ENCODE measurements at regions not wholly inside any gene's neighbourhood (a gene's known extent, or its start where the extent isn't known, plus 50 kb on each side); places are given as distances from the start of the nearest gene placed in this dataset.

DNA sequence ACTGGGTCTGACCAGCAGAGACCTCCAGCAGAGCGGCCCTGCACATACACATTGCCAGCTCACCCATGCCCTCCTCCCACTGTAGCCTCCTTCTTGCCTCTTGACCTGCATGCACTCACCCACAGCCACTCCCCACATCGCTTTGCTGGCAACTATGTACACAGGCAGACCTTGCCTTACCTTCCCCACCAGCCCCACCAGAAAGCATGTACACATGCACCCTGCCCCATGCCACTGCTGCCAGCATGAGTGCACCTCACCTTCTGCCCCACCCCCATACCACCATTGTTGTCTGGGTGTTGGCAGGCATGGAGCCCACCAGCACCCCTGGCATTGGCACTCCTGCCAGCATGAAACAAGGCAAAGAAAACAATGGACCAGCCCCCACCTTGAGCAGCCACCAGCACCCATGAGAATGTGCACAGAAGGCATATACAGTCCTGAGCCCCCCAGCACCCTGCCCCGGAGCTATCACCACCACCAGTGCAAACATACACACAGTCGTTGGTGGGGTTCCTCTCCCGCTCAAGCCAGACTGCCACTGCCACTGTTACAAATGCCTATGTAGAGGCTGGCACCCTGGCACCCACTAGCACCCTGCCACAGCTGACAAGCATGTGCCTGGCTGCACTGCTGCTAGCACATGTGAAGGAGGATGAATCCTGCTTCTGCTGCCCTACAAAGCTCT is 171.4 kb upstream of the NR4A3 start:
- no peak overlapping the region for H3K18ac ChIP-seq (ENCODE audit: extremely low read depth, low read length)
- H3K56ac ChIP-seq (replicated peaks; ENCODE audit: insufficient read length, low read depth, low read length), result no peak overlapping the region
- no peaks in the 10 kb centered on the region for H3K27me3 ChIP-seq (replicated peaks in 1 of 4; ENCODE audit: control insufficient read depth in 3 of 4, extremely low read depth in 1 of 4, insufficient read depth in 3 of 4, low read length in 3 of 4)
- no peak overlapping the region for H3K4ac ChIP-seq (replicated peaks; ENCODE audit: insufficient read length, low read depth, low read length)
- H4K20me1 ChIP-seq (replicated peaks in 1 of 2; ENCODE audit: control insufficient read depth in 1 of 2, insufficient read depth in 2 of 2, low read length in 2 of 2), result no peaks in the 10 kb centered on the region
- H3K9ac ChIP-seq (replicated peaks in 1 of 4; ENCODE audit: extremely low read depth in 1 of 4, low read depth in 3 of 4, low read length in 3 of 4), result no peak overlapping the region
- H3K79me2 ChIP-seq (ENCODE audit: control insufficient read depth in 1 of 2, insufficient read depth in 2 of 2, low read length in 2 of 2), result no peaks in the 10 kb centered on the region
- 88% methylated on average over 5 of the region's 5 CpGs; no CpG with 5 or more reads in 1 of the 2 experiments for WGBS, 2 experiments (ENCODE audit: extremely low coverage in 1 of 2, insufficient coverage in 1 of 2, insufficient read length in 1 of 2, insufficient replicate concordance in 2 of 2, low coverage in 1 of 2, low lambda C conversion rate in 2 of 2, missing lambda C conversion rate in 1 of 2)
- no peak overlapping the region for H2BK12ac ChIP-seq (ENCODE audit: low read depth, low read length)
- H3K4me1 ChIP-seq (replicated peaks in 1 of 4; ENCODE audit: control insufficient read depth in 3 of 4, insufficient read depth in 4 of 4, low read length in 3 of 4), result no peaks in the 10 kb centered on the region
- H2BK5ac ChIP-seq (ENCODE audit: low read depth, low read length), result no peak overlapping the region
- H3K23me2 ChIP-seq (ENCODE audit: low read depth, low read length), result no peaks in the 10 kb centered on the region
- no peak overlapping the region for H2AK5ac ChIP-seq (ENCODE audit: low read depth, low read length)
- no peak for TF ChIP-seq SIN3A (conservative IDR thresholded peaks at IDR 0.05 in 1 of 2, IDR thresholded peaks at IDR 0.05 in 1 of 2; ENCODE audit: low read depth in 1 of 2, low read length in 2 of 2)
- no peak overlapping the region for H3K4me2 ChIP-seq (ENCODE audit: insufficient read depth in 1 of 2, low read depth in 2 of 2, low read length in 2 of 2)
- ChIA-PET POLR2A (ENCODE audit: partially characterized antibody) (no interaction called here), CTCF (ENCODE audit: partially characterized antibody) (no interaction called here)
- H3K4me3 ChIP-seq (ENCODE audit: extremely low read depth in 1 of 4, insufficient read depth in 2 of 4, low read depth in 3 of 4, low read length in 4 of 4), result no peak overlapping the region
- H3K27ac ChIP-seq (ENCODE audit: low read depth, low read length), result no peak overlapping the region
- H2BK20ac ChIP-seq (ENCODE audit: low read length), result no peak overlapping the region
- H3K79me1 ChIP-seq (ENCODE audit: low read depth, low read length), result no peaks in the 10 kb centered on the region
- no peak overlapping the region for H2BK120ac ChIP-seq (replicated peaks; ENCODE audit: low read depth, low read length)
- no peak overlapping the region; the same call in 1 of the 2 replicates for H4K8ac ChIP-seq (ENCODE audit: extremely low read depth, insufficient read depth, low read length)
- FAIRE-seq (no peak), DNase-seq (ENCODE audit: low read depth in 1 of 2, low spot score in 2 of 2) (no peak)
- no peaks in the 10 kb centered on the region for H3K36me3 ChIP-seq (ENCODE audit: control insufficient read depth in 2 of 4, insufficient read depth in 4 of 4, low read length in 3 of 4)
- H4K91ac ChIP-seq (replicated peaks; ENCODE audit: insufficient read length, low read length), result no peak overlapping the region
- no peak overlapping the region for H3K14ac ChIP-seq (ENCODE audit: insufficient read length)
- no peak overlapping the region for H4K5ac ChIP-seq (ENCODE audit: insufficient read length, low read depth, low read length)
- 0 out of 4 replicates have a peak, but pooled peaks cover 0 to 3% of the 10 kb centered on the region in 2 experiments for H3K9me3 ChIP-seq (ENCODE audit: insufficient read depth in 2 of 2, low read depth in 1 of 2, low read length in 1 of 2)
- no peak overlapping the region for H2BK15ac ChIP-seq (ENCODE audit: low read length)
- H2AFZ ChIP-seq (ENCODE audit: low read length), result no peak overlapping the region
- H3K23ac ChIP-seq (ENCODE audit: insufficient read length), result no peak overlapping the region
